Gastrocnemius medialis (tissue), 4 donors: ENCODE measurements at regions not wholly inside any gene's neighbourhood (a gene's known extent, or its start where the extent isn't known, plus 50 kb on each side); places are given as distances from the start of the nearest gene placed in this dataset.

Experiments used
- ATAC-seq, 2 donors: fragments of 150-250 bp; one replicate each; pipeline ENCODE4 v1.9.1; 2016
- DNase-seq, 2 donors: peaks; one replicate each; pipeline ENCODE4 v3.0.0-alpha.2; 2019
- H3K27ac ChIP-seq, 4 donors: fragments of 200-600 bp; sonication (generic); 1 replicate in 1 of 4; 2 replicates in 3 of 4; pipeline ENCODE4 v1.5.1; 2016 to 2018; ENCODE audit warnings: mild to moderate bottlenecking in 2 of 4, moderate library complexity in 1 of 4
- H3K27me3 ChIP-seq, 3 donors: fragments of 200-600 bp; sonication (generic) in 2 of 3; 1 replicate in 1 of 3; 2 replicates in 2 of 3; pipeline versions ENCODE4 v1.5.1 to v1.6.0; 2016 to 2019; ENCODE audit warnings: mild to moderate bottlenecking in 1 of 3, moderate library complexity in 1 of 3
- H3K36me3 ChIP-seq, 2 donors: fragments of 200-600 bp; sonication (generic) in 1 of 2; one replicate each; pipeline ENCODE4 v1.5.1; 2017 to 2018
- H3K4me1 ChIP-seq, 2 donors: fragments of 200-600 bp; sonication (generic) in 1 of 2; one replicate each; pipeline ENCODE4 v1.5.1; 2016 to 2017; ENCODE audit warnings: mild to moderate bottlenecking in 2 of 2
- H3K4me3 ChIP-seq, 4 donors: fragments of 200-600 bp; sonication (generic) in 3 of 4; 1 replicate in 1 of 4; 2 replicates in 3 of 4; pipeline ENCODE4 v1.5.1; 2016 to 2019; ENCODE audit warnings: mild to moderate bottlenecking in 2 of 4
- H3K9me3 ChIP-seq, 3 donors: fragments of 200-600 bp; sonication (generic) in 2 of 3; 1 replicate in 1 of 3; 2 replicates in 2 of 3; pipeline ENCODE4 v1.5.1; 2016 to 2019
- POLR2A ChIP-seq, 2 donors: fragments of 450-650 bp; IDR thresholded peaks; one replicate each; pipeline ENCODE4 v1.6.1; 2017; ENCODE audit warnings: antibody characterized with exemption in 2 of 2, mild to moderate bottlenecking in 2 of 2, moderate library complexity in 2 of 2
- in situ Hi-C, 4 donors: fragments of 200-750 bp; cut with MboI; loops; one replicate each; pipeline versions ENCODE4 v1.15.0 to v1.8.0; 2017; ENCODE audit warnings: low sequenced_read_pairs in 4 of 4
- intact Hi-C: fragments of 100-400 bp; cut with DNase I; formaldehyde crosslinking; loops from one replicate; pipeline ENCODE4 v1.15.1; 2023; ENCODE audit warnings: low total_unique reads
- TF ChIP-seq, protein P1 (sequence below), 5 experiments: fragments of 450-650 bp in 3 of 5; fragments of 200-600 bp in 2 of 5; sonication (generic) in 2 of 5; IDR thresholded peaks in 4 of 5; conservative IDR thresholded peaks in 1 of 5; 1 replicate in 4 of 5; 2 replicates in 1 of 5; pipeline ENCODE4 v1.5.1; 2016 to 2019; ENCODE audit warnings: antibody characterized with exemption in 5 of 5, mild to moderate bottlenecking in 3 of 5, moderate library complexity in 3 of 5

GRCh38 chr3:168312984-168313383, 217.3 kb upstream of the GOLIM4 start:
- ATAC-seq, result no peak
- H3K4me3 ChIP-seq, result no peak overlapping the region
- in situ Hi-C loops (no loop called here), intact Hi-C loops (no loop called here)
- no peaks in the 10 kb centered on the region for H3K4me1 ChIP-seq
- no peak overlapping the region for H3K27ac ChIP-seq
- DNase-seq, result no peak
- no peaks in the 10 kb centered on the region for H3K9me3 ChIP-seq
- H3K36me3 ChIP-seq, result no peaks in the 10 kb centered on the region
- TF ChIP-seq, protein P1, sequence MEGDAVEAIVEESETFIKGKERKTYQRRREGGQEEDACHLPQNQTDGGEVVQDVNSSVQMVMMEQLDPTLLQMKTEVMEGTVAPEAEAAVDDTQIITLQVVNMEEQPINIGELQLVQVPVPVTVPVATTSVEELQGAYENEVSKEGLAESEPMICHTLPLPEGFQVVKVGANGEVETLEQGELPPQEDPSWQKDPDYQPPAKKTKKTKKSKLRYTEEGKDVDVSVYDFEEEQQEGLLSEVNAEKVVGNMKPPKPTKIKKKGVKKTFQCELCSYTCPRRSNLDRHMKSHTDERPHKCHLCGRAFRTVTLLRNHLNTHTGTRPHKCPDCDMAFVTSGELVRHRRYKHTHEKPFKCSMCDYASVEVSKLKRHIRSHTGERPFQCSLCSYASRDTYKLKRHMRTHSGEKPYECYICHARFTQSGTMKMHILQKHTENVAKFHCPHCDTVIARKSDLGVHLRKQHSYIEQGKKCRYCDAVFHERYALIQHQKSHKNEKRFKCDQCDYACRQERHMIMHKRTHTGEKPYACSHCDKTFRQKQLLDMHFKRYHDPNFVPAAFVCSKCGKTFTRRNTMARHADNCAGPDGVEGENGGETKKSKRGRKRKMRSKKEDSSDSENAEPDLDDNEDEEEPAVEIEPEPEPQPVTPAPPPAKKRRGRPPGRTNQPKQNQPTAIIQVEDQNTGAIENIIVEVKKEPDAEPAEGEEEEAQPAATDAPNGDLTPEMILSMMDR (IDR thresholded peaks at IDR 0.05 in 4 of 5, conservative IDR thresholded peaks at IDR 0.05 in 1 of 5), result no peak
- no peak for TF ChIP-seq POLR2A (IDR thresholded peaks at IDR 0.05)
- no peaks in the 10 kb centered on the region for H3K27me3 ChIP-seq

DNA sequence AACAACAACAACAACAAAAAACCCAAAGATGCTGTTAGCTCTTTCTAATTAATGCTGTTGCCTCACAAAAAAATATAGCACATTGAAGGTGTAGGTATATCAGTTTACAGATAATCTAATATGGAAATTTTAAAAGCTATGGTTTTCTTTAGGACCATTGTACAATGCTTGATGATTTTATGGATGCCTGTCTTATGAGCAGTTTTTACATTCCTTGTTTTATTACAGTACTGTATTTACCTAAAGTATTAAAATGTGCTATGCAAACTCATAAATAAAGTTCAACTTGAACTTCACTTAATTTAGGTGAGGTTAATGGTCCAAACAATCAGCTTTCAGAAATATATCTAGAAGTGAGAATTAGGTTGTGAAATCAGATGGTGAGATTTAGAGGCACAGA, 212.2 kb upstream of the GOLIM4 start:
- TF ChIP-seq, protein P1 (IDR thresholded peaks at IDR 0.05 in 4 of 5, conservative IDR thresholded peaks at IDR 0.05 in 1 of 5), result no peak
- TF ChIP-seq POLR2A (IDR thresholded peaks at IDR 0.05), result no peak
- H3K36me3 ChIP-seq, result no peaks in the 10 kb centered on the region
- H3K27ac ChIP-seq, result no peak overlapping the region
- no peak overlapping the region for H3K4me3 ChIP-seq
- no peaks in the 10 kb centered on the region for H3K9me3 ChIP-seq
- DNase-seq (no peak), ATAC-seq (no peak)
- no peaks in the 10 kb centered on the region for H3K27me3 ChIP-seq
- no peaks in the 10 kb centered on the region for H3K4me1 ChIP-seq
- in situ Hi-C loops (no loop called here), intact Hi-C loops (no loop called here)

GRCh38 chr3:168295027-168295426, 199.3 kb upstream of the GOLIM4 start:
- Histone ChIP-seq H3K9me3 (no peaks in the 10 kb centered on the region), H3K27ac (no peak overlapping the region), H3K4me1 (no peaks in the 10 kb centered on the region), H3K27me3 (peaks cover 0 to 3% (median 0%) of the 10 kb centered on the region in 3 donors), H3K4me3 (no peak overlapping the region), H3K36me3 (no peaks in the 10 kb centered on the region)
- intact Hi-C loops, result no loop called here
- no peak for ATAC-seq
- TF ChIP-seq, protein P1 (IDR thresholded peaks at IDR 0.05 in 4 of 5, conservative IDR thresholded peaks at IDR 0.05 in 1 of 5), result no peak
- no peak for TF ChIP-seq POLR2A (IDR thresholded peaks at IDR 0.05)
- in situ Hi-C loops, result no loop called here
- no peak for DNase-seq

DNA sequence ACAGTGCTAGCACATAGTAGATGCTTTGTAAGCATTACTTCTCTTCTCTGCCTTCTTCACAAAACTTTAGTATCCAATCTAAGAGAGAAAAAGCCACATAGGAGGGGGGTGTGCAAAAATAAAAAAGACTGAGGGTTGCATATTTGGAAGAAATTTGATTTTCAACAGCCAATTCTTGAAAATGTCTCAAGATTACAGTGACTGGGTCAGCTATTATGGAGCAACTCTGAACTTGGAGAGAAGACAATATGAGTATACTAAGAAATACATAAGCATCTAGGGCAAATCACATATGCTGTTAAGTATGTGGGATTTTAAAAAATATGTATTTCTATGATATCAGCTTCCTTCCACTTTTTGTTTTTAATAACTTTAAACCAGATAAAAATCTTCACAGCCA, 196.6 kb upstream of the GOLIM4 start:
- ATAC-seq, result no peak
- Histone ChIP-seq H3K36me3 (no peaks in the 10 kb centered on the region), H3K4me1 (no peaks in the 10 kb centered on the region), H3K27ac (no peak overlapping the region), H3K27me3 (peaks cover 0 to 3% (median 0%) of the 10 kb centered on the region in 3 donors), H3K9me3 (no peaks in the 10 kb centered on the region), H3K4me3 (no peak overlapping the region)
- intact Hi-C loops (no loop called here), in situ Hi-C loops (no loop called here)
- TF ChIP-seq, protein P1 (IDR thresholded peaks at IDR 0.05 in 4 of 5, conservative IDR thresholded peaks at IDR 0.05 in 1 of 5), result no peak
- no peak for TF ChIP-seq POLR2A (IDR thresholded peaks at IDR 0.05)
- DNase-seq, result no peak

GRCh38 chr3:168289471-168290008, 193.8 kb upstream of the GOLIM4 start:
- Histone ChIP-seq H3K4me3 (no peak overlapping the region), H3K36me3 (no peaks in the 10 kb centered on the region), H3K27me3 (peaks cover 0 to 3% (median 0%) of the 10 kb centered on the region in 3 donors), H3K27ac (no peak overlapping the region), H3K4me1 (no peaks in the 10 kb centered on the region), H3K9me3 (no peaks in the 10 kb centered on the region)
- in situ Hi-C loops (no loop called here), intact Hi-C loops (no loop called here)
- ATAC-seq (no peak), DNase-seq (no peak)
- TF ChIP-seq POLR2A (IDR thresholded peaks at IDR 0.05), result no peak
- TF ChIP-seq, protein P1 (IDR thresholded peaks at IDR 0.05 in 4 of 5, conservative IDR thresholded peaks at IDR 0.05 in 1 of 5), result no peak
